Neuronal stem cell (in vitro differentiated cells): ENCODE measurements at regions not wholly inside any gene's neighbourhood (a gene's known extent, or its start where the extent isn't known, plus 50 kb on each side); places are given as distances from the start of the nearest gene placed in this dataset.

Source experiments
- DNase-seq: peaks from one replicate; pipeline ENCODE4 v3.0.0-alpha.2; 2013; ENCODE audit warnings: low spot score
- H2AFZ ChIP-seq: one replicate; pipeline ENCODE4 v1.6.1; 2013; ENCODE audit warnings: mild to moderate bottlenecking, low read length, inconsistent platforms
- H2AK5ac ChIP-seq: 2 replicates; pipeline ENCODE4 v1.6.1; 2013; ENCODE audit warnings: low read depth, mild to moderate bottlenecking, inconsistent platforms, low read length, moderate library complexity, mixed read lengths
- H2BK120ac ChIP-seq: 2 replicates; pipeline ENCODE4 v1.6.1; 2013; ENCODE audit warnings: low read depth, mild to moderate bottlenecking, inconsistent platforms, low read length, moderate library complexity, mixed read lengths
- H2BK12ac ChIP-seq: one replicate; pipeline ENCODE4 v1.6.1; 2013; ENCODE audit warnings: low read length, inconsistent platforms
- H2BK15ac ChIP-seq: 2 replicates; pipeline ENCODE4 v1.6.1; 2013; ENCODE audit warnings: mild to moderate bottlenecking, low read length, inconsistent platforms, mixed read lengths
- H2BK5ac ChIP-seq: one replicate; pipeline ENCODE4 v1.6.1; 2013; ENCODE audit warnings: inconsistent platforms, mild to moderate bottlenecking, low read length, moderate library complexity
- H3K14ac ChIP-seq: one replicate; pipeline ENCODE4 v1.6.1; 2013; ENCODE audit warnings: low read length, inconsistent platforms
- H3K18ac ChIP-seq: 2 replicates; pipeline ENCODE4 v1.6.1; 2013; ENCODE audit warnings: low read length, inconsistent platforms
- H3K23ac ChIP-seq: 2 replicates; pipeline ENCODE4 v1.6.1; 2013; ENCODE audit warnings: low read depth, mild to moderate bottlenecking, mixed read lengths, low read length, inconsistent platforms; ENCODE audit not compliant: poor library complexity
- H3K27ac ChIP-seq: replicated peaks from 3 replicates; pipeline ENCODE4 v1.5.1; 2013; ENCODE audit warnings: low read length, inconsistent platforms
- H3K27me3 ChIP-seq, 3 experiments: 2 replicates each; pipeline ENCODE4 v1.6.1; 2013; ENCODE audit warnings: low read length in 3 of 3, mild to moderate bottlenecking in 2 of 3, inconsistent platforms in 1 of 3, low read depth in 1 of 3, mixed read lengths in 1 of 3, moderate library complexity in 1 of 3; ENCODE audit not compliant: control insufficient read depth in 3 of 3, insufficient read depth in 3 of 3
- H3K36me3 ChIP-seq, 2 donors: replicated peaks in 1 of 2; 2 replicates each; pipeline ENCODE4 v1.6.1; 2013; ENCODE audit warnings: low read length in 2 of 2; ENCODE audit not compliant: control insufficient read depth in 2 of 2, insufficient read depth in 2 of 2
- H3K4ac ChIP-seq: 2 replicates; pipeline ENCODE4 v1.6.1; 2013; ENCODE audit warnings: inconsistent platforms, mild to moderate bottlenecking, low read length, moderate library complexity
- H3K4me1 ChIP-seq, 2 donors: 1 replicate in 1 of 2; 2 replicates in 1 of 2; pipeline ENCODE4 v1.6.1; 2013; ENCODE audit warnings: low read length in 2 of 2, low read depth in 1 of 2; ENCODE audit not compliant: control insufficient read depth in 2 of 2, insufficient read depth in 1 of 2
- H3K4me2 ChIP-seq: one replicate; pipeline ENCODE4 v1.6.1; 2013; ENCODE audit warnings: mild to moderate bottlenecking, low read length, inconsistent platforms; ENCODE audit not compliant: insufficient read depth, poor library complexity, severe bottlenecking
- H3K4me3 ChIP-seq, 2 donors: 2 replicates each; pipeline ENCODE4 v1.5.1; 2013; ENCODE audit warnings: low read length in 2 of 2, mild to moderate bottlenecking in 2 of 2, inconsistent platforms in 1 of 2, moderate library complexity in 1 of 2
- H3K79me1 ChIP-seq: one replicate; pipeline ENCODE4 v1.6.1; 2013; ENCODE audit warnings: low read depth, mild to moderate bottlenecking, inconsistent platforms, low read length, moderate library complexity
- H3K9ac ChIP-seq: one replicate; pipeline ENCODE4 v1.6.1; 2013; ENCODE audit warnings: mild to moderate bottlenecking, low read depth, low read length, inconsistent platforms; ENCODE audit not compliant: poor library complexity
- H3K9me3 ChIP-seq, 2 donors: replicated peaks in 1 of 2; 2 replicates each; pipeline versions ENCODE3 to v1.6.1; 2013; ENCODE audit warnings: low read length in 2 of 2, mild to moderate bottlenecking in 2 of 2, inconsistent platforms in 1 of 2, low read depth in 1 of 2, mixed read lengths in 1 of 2, moderate library complexity in 1 of 2; ENCODE audit not compliant: control insufficient read depth in 2 of 2, insufficient read depth in 1 of 2
- H4K8ac ChIP-seq: one replicate; pipeline ENCODE4 v1.6.1; 2013; ENCODE audit warnings: low read depth, mild to moderate bottlenecking, inconsistent platforms, low read length, moderate library complexity
- H4K91ac ChIP-seq: one replicate; pipeline ENCODE4 v1.6.1; 2013; ENCODE audit warnings: low read length, low read depth, mild to moderate bottlenecking, inconsistent platforms; ENCODE audit not compliant: poor library complexity
- WGBS, 2 donors: extraction: QIAGEN DNeasy Blood & Tissue Kit; methylation state at CpG; one replicate each; pipeline ENCODE4 v1.1.7; 2013; ENCODE audit warnings: missing lambda C conversion rate in 2 of 2, mixed read lengths in 1 of 2; ENCODE audit not compliant: insufficient read length in 2 of 2, insufficient replicate concordance in 1 of 2; ENCODE audit errors: extremely low coverage in 2 of 2; 5-methylcytosine and 5-hydroxymethylcytosine counted together

DNA sequence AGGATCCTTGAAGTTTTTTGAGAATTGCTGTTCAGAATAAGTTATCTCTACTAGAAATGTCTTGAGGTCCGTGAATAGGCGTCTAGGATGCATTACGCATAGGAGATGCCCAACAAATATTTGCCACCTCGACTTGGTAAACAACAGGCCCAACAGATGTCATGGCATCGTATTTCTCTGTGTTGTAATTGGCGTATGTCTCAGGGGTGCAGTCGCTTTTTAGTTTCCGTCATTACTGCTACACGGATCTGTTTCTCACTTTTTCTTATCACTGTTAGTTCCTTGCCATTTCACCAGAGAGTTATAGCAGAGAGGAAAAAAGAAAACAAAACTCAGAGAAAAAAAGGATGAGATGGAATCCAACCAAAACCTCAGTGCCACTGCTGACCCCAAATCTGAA is 73.0 kb upstream of the SFMBT2 start:
- Histone ChIP-seq H3K14ac (no peak overlapping the region), H2BK12ac (no peak overlapping the region), H3K4me2 (no peak overlapping the region), H3K4ac (no peak overlapping the region), H3K9me3 (no peaks in the 10 kb centered on the region), H3K27me3 (no peaks in the 10 kb centered on the region), H3K4me1 (peaks cover 4 to 19% of the 10 kb centered on the region in 2 donors), H3K9ac (no peak overlapping the region), H2AK5ac (no peak overlapping the region), H2BK120ac (no peak overlapping the region), H2BK5ac (no peak overlapping the region), H4K8ac (no peak overlapping the region), H3K18ac (no peak overlapping the region), H2AFZ (no peak overlapping the region), H3K27ac (no peak overlapping the region), H4K91ac (no peak overlapping the region), H3K23ac (no peak overlapping the region), H3K36me3 (no peaks in the 10 kb centered on the region), H3K4me3 (no peak overlapping the region), H2BK15ac (no peak overlapping the region), H3K79me1 (no peaks in the 10 kb centered on the region)
- no CpG with 5 or more reads among the region's 9 CpGs for WGBS, 2 donors
- DNase-seq = no peak

DNA sequence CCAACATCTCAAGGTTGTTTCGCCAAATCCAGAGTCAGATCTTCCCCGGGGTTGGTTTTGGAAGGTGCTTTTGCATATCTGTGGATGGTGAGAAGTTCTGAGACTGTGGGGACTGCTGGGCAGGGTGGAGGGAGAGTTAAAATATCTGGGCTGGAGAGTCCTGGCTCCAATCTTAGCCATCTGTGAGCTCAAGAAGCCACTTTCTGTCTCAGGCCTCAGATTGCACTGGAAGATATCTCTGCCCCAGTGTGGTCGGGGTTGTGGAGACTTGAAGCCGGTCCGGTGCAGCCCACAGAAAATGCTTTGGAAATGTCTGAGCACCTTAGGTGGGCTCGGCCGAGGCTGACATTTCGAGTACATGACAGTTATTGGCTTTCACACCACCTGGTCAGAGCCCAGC is 72.2 kb upstream of the SFMBT2 start:
- Histone ChIP-seq H3K4me3 (no peak overlapping the region), H3K79me1 (no peaks in the 10 kb centered on the region), H4K91ac (no peak overlapping the region), H3K14ac (no peak overlapping the region), H3K9ac (no peak overlapping the region), H2BK15ac (no peak overlapping the region), H3K27ac (no peak overlapping the region), H3K27me3 (no peaks in the 10 kb centered on the region), H2AFZ (no peak overlapping the region), H2BK12ac (no peak overlapping the region), H2BK120ac (no peak overlapping the region), H3K4ac (no peak overlapping the region), H3K18ac (no peak overlapping the region), H3K36me3 (no peaks in the 10 kb centered on the region), H3K9me3 (no peaks in the 10 kb centered on the region), H2BK5ac (no peak overlapping the region), H4K8ac (no peak overlapping the region), H2AK5ac (peak overlapping the region; percentile 9), H3K23ac (no peak overlapping the region), H3K4me2 (no peak overlapping the region), H3K4me1 (peaks cover 4 to 19% of the 10 kb centered on the region in 2 donors)
- DNase-seq = no peak
- WGBS, 2 donors = no CpG with 5 or more reads among the region's 8 CpGs

DNA sequence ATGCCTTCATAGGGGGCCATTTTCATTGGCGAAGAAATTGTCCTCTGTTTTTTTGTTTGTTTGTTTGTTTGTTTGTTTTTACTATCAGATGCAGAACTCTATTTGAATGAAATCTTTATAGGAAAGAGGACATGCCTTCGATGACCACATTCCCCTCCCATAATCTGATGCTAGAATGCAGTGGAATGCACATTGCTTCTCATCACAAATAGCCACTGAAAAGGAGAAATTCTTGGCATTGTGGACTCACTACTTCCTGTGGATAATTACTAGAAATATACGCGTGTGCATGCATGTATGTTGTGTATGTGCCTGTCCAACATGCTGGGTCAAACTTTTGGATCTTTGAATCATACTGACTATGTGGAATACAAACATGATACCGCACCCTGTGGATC is 70.5 kb upstream of the SFMBT2 start:
- H3K79me1 ChIP-seq = no peaks in the 10 kb centered on the region
- H2BK120ac ChIP-seq = no peak overlapping the region
- H2AK5ac ChIP-seq = no peak overlapping the region
- H3K36me3 ChIP-seq = no peaks in the 10 kb centered on the region
- no peak overlapping the region for H3K4ac ChIP-seq
- H2BK12ac ChIP-seq = no peak overlapping the region
- no peak overlapping the region for H3K4me2 ChIP-seq
- H3K18ac ChIP-seq = no peak overlapping the region
- no peaks in the 10 kb centered on the region for H3K27me3 ChIP-seq
- H4K91ac ChIP-seq = no peak overlapping the region
- no peak overlapping the region for H4K8ac ChIP-seq
- H3K9ac ChIP-seq = no peak overlapping the region
- H2BK15ac ChIP-seq = no peak overlapping the region
- H3K23ac ChIP-seq = no peak overlapping the region
- H3K14ac ChIP-seq = no peak overlapping the region
- peaks cover 4 to 16% of the 10 kb centered on the region in 2 donors for H3K4me1 ChIP-seq
- no peak overlapping the region for H2AFZ ChIP-seq
- H3K9me3 ChIP-seq = no peaks in the 10 kb centered on the region
- no peak overlapping the region for H3K4me3 ChIP-seq
- no CpG with 5 or more reads among the region's 5 CpGs for WGBS, 2 donors
- no peak overlapping the region for H2BK5ac ChIP-seq
- no peak overlapping the region for H3K27ac ChIP-seq
- DNase-seq = no peak

DNA sequence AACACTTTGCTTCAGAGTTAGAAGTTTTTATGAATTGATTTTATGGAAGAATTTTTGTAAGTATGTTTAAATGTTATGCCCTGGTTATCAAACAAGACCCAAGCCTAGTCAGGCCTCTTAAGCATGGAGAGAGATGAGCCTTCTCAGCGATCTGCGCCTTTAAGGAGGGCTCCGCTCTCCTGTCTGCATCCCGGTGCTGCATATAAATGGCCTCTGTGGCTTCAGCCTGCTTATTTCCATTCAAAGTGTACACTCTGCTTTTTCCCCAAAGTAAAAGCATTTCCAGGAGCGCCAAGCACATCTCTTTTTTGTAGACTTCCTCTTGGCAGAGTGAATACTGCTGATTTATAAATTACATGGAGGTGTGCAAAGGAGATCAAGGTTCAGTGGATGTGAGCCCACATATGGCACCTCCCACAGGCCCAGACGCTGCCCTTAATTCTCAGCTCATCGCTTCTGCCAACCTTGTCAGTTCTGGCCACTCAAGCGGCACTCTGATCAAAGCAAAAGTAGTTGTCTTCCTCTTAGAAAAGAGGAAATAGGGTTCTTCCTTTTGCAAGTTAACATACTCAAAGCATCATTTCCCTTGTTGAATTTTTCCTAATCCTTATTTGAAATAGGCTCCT is 70.0 kb upstream of the SFMBT2 start:
- H2BK5ac ChIP-seq = no peak overlapping the region
- no peaks in the 10 kb centered on the region for H3K27me3 ChIP-seq
- no peak overlapping the region for H2BK12ac ChIP-seq
- H3K36me3 ChIP-seq = no peaks in the 10 kb centered on the region
- no peak overlapping the region for H3K14ac ChIP-seq
- no peak overlapping the region for H3K4me2 ChIP-seq
- no peak overlapping the region for H2AK5ac ChIP-seq
- no peak overlapping the region for H3K27ac ChIP-seq
- H3K23ac ChIP-seq = no peak overlapping the region
- no peaks in the 10 kb centered on the region for H3K79me1 ChIP-seq
- H3K9ac ChIP-seq = no peak overlapping the region
- H4K91ac ChIP-seq = no peak overlapping the region
- H3K4me3 ChIP-seq = no peak overlapping the region
- H3K18ac ChIP-seq = no peak overlapping the region
- H4K8ac ChIP-seq = no peak overlapping the region
- no peaks in the 10 kb centered on the region for H3K9me3 ChIP-seq
- H2AFZ ChIP-seq = peak overlapping the region; percentile 54
- H3K4me1 ChIP-seq = peaks cover 5 to 14% of the 10 kb centered on the region in 2 donors
- H2BK120ac ChIP-seq = no peak overlapping the region
- H3K4ac ChIP-seq = no peak overlapping the region
- no CpG with 5 or more reads among the region's 8 CpGs for WGBS, 2 donors
- no peak for DNase-seq
- no peak overlapping the region for H2BK15ac ChIP-seq
